ENCODE measurements at regions not wholly inside any gene's neighbourhood (a gene's known extent, or its start where the extent isn't known, plus 50 kb on each side); places are given as distances from the start of the nearest gene placed in this dataset.

DNA sequence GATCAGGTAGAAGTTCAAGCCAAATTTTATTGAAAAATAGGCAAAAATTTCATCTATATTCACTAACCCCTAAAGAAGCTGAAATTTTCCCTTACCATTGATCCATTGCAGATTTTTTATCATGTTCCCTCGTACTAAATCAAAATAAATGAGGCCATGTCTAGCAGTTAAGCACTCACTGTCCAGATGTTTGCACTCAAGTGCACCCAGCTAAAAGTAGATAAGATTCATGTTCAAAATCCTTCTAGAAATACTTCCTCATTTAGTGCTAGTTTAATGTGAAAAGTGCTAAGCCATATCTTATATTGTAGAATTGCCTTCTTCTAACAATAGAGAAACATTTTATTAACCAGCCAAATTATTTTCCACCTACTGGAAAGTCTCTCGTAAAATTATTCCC is 164.7 kb upstream of the UBE2E2 start:
- TF ChIP-seq, protein P1, sequence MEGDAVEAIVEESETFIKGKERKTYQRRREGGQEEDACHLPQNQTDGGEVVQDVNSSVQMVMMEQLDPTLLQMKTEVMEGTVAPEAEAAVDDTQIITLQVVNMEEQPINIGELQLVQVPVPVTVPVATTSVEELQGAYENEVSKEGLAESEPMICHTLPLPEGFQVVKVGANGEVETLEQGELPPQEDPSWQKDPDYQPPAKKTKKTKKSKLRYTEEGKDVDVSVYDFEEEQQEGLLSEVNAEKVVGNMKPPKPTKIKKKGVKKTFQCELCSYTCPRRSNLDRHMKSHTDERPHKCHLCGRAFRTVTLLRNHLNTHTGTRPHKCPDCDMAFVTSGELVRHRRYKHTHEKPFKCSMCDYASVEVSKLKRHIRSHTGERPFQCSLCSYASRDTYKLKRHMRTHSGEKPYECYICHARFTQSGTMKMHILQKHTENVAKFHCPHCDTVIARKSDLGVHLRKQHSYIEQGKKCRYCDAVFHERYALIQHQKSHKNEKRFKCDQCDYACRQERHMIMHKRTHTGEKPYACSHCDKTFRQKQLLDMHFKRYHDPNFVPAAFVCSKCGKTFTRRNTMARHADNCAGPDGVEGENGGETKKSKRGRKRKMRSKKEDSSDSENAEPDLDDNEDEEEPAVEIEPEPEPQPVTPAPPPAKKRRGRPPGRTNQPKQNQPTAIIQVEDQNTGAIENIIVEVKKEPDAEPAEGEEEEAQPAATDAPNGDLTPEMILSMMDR (IDR thresholded peaks at IDR 0.05; ENCODE audit: low read length): no peak
- TF ChIP-seq EZH2 (IDR thresholded peaks at IDR 0.05; ENCODE audit: borderline replicate concordance, low read length): no peak
